ENCODE measurements at regions not wholly inside any gene's neighbourhood (a gene's known extent, or its start where the extent isn't known, plus 50 kb on each side); places are given as distances from the start of the nearest gene placed in this dataset.

DNA sequence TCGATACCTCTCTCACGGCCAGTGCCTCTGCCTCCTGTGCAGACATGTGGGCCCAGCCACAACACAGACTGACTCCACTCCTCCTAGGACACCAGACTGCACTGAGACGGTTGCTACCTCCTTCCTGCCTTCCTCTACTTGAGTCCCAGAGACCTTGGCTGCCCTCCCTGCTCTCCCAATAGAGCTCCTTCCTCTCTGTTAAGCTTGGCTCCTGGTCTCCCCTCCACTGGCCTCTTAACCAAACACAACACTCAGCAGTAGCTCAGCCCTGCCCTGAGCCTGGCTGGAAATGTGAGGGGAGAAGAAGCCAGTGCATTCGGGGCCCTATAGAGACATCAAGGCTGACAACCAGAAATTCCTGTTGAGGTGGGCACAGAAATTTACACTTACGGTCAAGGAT is 102.0 kb downstream of the HTR5A start:
- Mint-ChIP-seq H3K4me1 (ENCODE audit: low read depth, unreplicated experiment) (peaks cover 1% of the 10 kb centered on the region), H3K4me3 (ENCODE audit: unreplicated experiment) (no peak overlapping the region)

GRCh38 chr7:155173905-155174304 is 103.8 kb downstream of the HTR5A start:
- peaks cover 6% of the 10 kb centered on the region for H3K27me3 Mint-ChIP-seq (ENCODE audit: unreplicated experiment)
- H3K9me3 Mint-ChIP-seq (ENCODE audit: unreplicated experiment), result peaks cover 4% of the 10 kb centered on the region
- DNase-seq, result no peak
- peaks cover 10% of the 10 kb centered on the region for H3K36me3 Mint-ChIP-seq (ENCODE audit: unreplicated experiment)
- TF ChIP-seq CTCF (IDR thresholded peaks at IDR 0.05; ENCODE audit: partially characterized antibody, unreplicated experiment), result no peak
- H3K4me1 Mint-ChIP-seq (ENCODE audit: low read depth, unreplicated experiment), result peaks cover 1% of the 10 kb centered on the region
- H3K27ac Mint-ChIP-seq (ENCODE audit: unreplicated experiment), result no peak overlapping the region
- no peak overlapping the region for H3K4me3 Mint-ChIP-seq (ENCODE audit: unreplicated experiment)

More for the DNA sequence above, 102.0 kb downstream of the HTR5A start:
- peaks cover 9% of the 10 kb centered on the region for H3K9me3 Mint-ChIP-seq (ENCODE audit: unreplicated experiment)
- no peak for TF ChIP-seq CTCF (IDR thresholded peaks at IDR 0.05; ENCODE audit: partially characterized antibody, unreplicated experiment)
- no peak for DNase-seq
- H3K27me3 Mint-ChIP-seq (ENCODE audit: unreplicated experiment), result peaks cover 7% of the 10 kb centered on the region
- H3K27ac Mint-ChIP-seq (ENCODE audit: unreplicated experiment), result no peak overlapping the region
- H3K36me3 Mint-ChIP-seq (ENCODE audit: unreplicated experiment), result peaks cover 10% of the 10 kb centered on the region

DNA sequence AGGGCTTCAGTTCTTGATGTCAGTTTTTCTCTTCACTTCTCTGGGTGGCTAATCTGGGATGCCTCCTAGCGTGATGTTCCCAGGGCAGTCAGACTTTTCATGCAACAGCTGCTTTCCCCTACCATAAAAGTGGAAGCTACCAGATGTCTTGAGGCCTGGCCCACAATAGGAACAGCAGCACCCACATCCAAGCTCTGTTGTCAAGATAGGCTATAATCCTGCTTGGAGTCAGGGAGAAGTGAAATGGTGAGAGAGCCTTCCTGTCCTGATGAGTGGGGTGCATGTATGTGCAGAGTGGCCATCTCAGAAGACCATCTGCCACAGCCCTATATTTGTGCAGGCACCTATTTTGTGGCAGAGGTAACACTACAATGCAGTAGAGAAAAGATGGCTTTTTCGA is 108.0 kb downstream of the HTR5A start:
- H3K27me3 Mint-ChIP-seq (ENCODE audit: unreplicated experiment), result peaks cover 2% of the 10 kb centered on the region
- H3K27ac Mint-ChIP-seq (ENCODE audit: unreplicated experiment), result no peak overlapping the region
- no peak for TF ChIP-seq CTCF (IDR thresholded peaks at IDR 0.05; ENCODE audit: partially characterized antibody, unreplicated experiment)
- H3K9me3 Mint-ChIP-seq (ENCODE audit: unreplicated experiment), result peaks cover 9% of the 10 kb centered on the region
- no peak overlapping the region for H3K4me3 Mint-ChIP-seq (ENCODE audit: unreplicated experiment)
- peaks cover 10% of the 10 kb centered on the region for H3K36me3 Mint-ChIP-seq (ENCODE audit: unreplicated experiment)
- H3K4me1 Mint-ChIP-seq (ENCODE audit: low read depth, unreplicated experiment), result peaks cover 1% of the 10 kb centered on the region
- DNase-seq, result no peak

- peaks cover 10% of the 10 kb centered on the region for H3K9me3 Mint-ChIP-seq (ENCODE audit: unreplicated experiment)
- no peak overlapping the region for H3K4me3 Mint-ChIP-seq (ENCODE audit: unreplicated experiment)
- no peak for TF ChIP-seq CTCF (IDR thresholded peaks at IDR 0.05; ENCODE audit: partially characterized antibody, unreplicated experiment)
Observed at GRCh38 chr7:155181768-155182167, 111.6 kb downstream of the HTR5A start.

DNA sequence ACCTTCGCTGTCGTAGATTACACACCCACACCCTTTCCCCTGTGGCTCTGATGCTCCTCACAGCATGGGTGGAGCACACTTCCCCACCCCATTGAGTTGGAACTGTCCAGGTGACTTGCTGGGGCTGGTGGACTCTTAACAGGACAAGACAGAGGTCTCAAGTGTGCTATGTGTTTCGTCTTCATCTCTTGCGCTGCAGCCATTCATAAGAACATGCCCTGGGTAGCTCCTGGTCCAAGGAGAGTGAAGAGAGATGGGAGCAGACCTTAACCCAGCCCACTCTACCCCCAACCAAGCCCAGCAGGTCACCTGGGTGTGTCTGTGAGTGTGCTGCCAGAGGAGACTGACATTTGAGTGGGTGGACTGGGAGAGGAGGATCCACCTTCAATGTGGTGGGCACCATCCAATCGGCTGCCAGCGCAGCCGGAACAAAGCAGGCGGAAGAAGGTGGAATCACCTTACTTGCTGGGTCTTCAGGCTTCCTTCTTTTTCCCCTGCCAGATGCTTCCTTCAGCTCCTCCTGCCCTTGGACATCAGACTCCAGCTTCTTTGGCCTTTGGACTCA is 112.4 kb downstream of the HTR5A start:
- no peak for TF ChIP-seq CTCF (IDR thresholded peaks at IDR 0.05; ENCODE audit: partially characterized antibody, unreplicated experiment)
- Mint-ChIP-seq H3K36me3 (ENCODE audit: unreplicated experiment) (peaks cover 18% of the 10 kb centered on the region), H3K9me3 (ENCODE audit: unreplicated experiment) (peaks cover 10% of the 10 kb centered on the region), H3K27ac (ENCODE audit: unreplicated experiment) (no peak overlapping the region), H3K4me1 (ENCODE audit: low read depth, unreplicated experiment) (no peaks in the 10 kb centered on the region), H3K27me3 (ENCODE audit: unreplicated experiment) (no peaks in the 10 kb centered on the region), H3K4me3 (ENCODE audit: unreplicated experiment) (no peak overlapping the region)
- DNase-seq, result no peak

More at GRCh38 chr7:155181768-155182167, 111.6 kb downstream of the HTR5A start:
- H3K4me1 Mint-ChIP-seq (ENCODE audit: low read depth, unreplicated experiment), result no peaks in the 10 kb centered on the region
- no peak for DNase-seq
- H3K27me3 Mint-ChIP-seq (ENCODE audit: unreplicated experiment), result no peaks in the 10 kb centered on the region
- H3K36me3 Mint-ChIP-seq (ENCODE audit: unreplicated experiment), result peaks cover 18% of the 10 kb centered on the region
- peak overlapping the region; percentile 29 for H3K27ac Mint-ChIP-seq (ENCODE audit: unreplicated experiment)
